ENCODE measurements at regions not wholly inside any gene's neighbourhood (a gene's known extent, or its start where the extent isn't known, plus 50 kb on each side); places are given as distances from the start of the nearest gene placed in this dataset.

- Mint-ChIP-seq H3K4me3 (no peak overlapping the region), H3K27ac (no peak overlapping the region), H3K4me1 (ENCODE audit: unreplicated experiment) (no peaks in the 10 kb centered on the region), H3K36me3 (no peaks in the 10 kb centered on the region), H3K9me3 (no peaks in the 10 kb centered on the region), H3K27me3 (no peaks in the 10 kb centered on the region)
- TF ChIP-seq CTCF (conservative IDR thresholded peaks at IDR 0.05): no peak
- DNase-seq (ENCODE audit: extremely low spot score, unreplicated experiment): no peak
Observed at GRCh38 chr6:71454056-71454455, 165.4 kb downstream of the OGFRL1 start.

- Mint-ChIP-seq H3K4me1 (ENCODE audit: unreplicated experiment) (no peaks in the 10 kb centered on the region), H3K4me3 (no peak overlapping the region), H3K36me3 (no peaks in the 10 kb centered on the region), H3K27ac (no peak overlapping the region), H3K9me3 (no peaks in the 10 kb centered on the region), H3K27me3 (no peaks in the 10 kb centered on the region)
- no peak for DNase-seq (ENCODE audit: extremely low spot score, unreplicated experiment)
- no peak for TF ChIP-seq CTCF (conservative IDR thresholded peaks at IDR 0.05)
Observed at GRCh38 chr6:71457929-71458328, 169.3 kb downstream of the OGFRL1 start.

GRCh38 chr6:71459162-71459561 lies 170.6 kb downstream of the OGFRL1 start:
- no peaks in the 10 kb centered on the region for H3K36me3 Mint-ChIP-seq
- H3K27ac Mint-ChIP-seq: no peak overlapping the region
- DNase-seq (ENCODE audit: extremely low spot score, unreplicated experiment): no peak
- H3K9me3 Mint-ChIP-seq: no peaks in the 10 kb centered on the region
- no peak overlapping the region for H3K4me3 Mint-ChIP-seq
- H3K4me1 Mint-ChIP-seq (ENCODE audit: unreplicated experiment): no peaks in the 10 kb centered on the region
- TF ChIP-seq CTCF (conservative IDR thresholded peaks at IDR 0.05): no peak
- no peaks in the 10 kb centered on the region for H3K27me3 Mint-ChIP-seq

- Mint-ChIP-seq H3K27ac (no peak overlapping the region), H3K27me3 (no peaks in the 10 kb centered on the region), H3K9me3 (peaks cover 6% of the 10 kb centered on the region), H3K4me3 (no peak overlapping the region), H3K36me3 (no peaks in the 10 kb centered on the region), H3K4me1 (ENCODE audit: unreplicated experiment) (no peaks in the 10 kb centered on the region)
- no peak for TF ChIP-seq CTCF (conservative IDR thresholded peaks at IDR 0.05)
- no peak for DNase-seq (ENCODE audit: extremely low spot score, unreplicated experiment)
Observed at GRCh38 chr6:71460933-71461332, 172.3 kb downstream of the OGFRL1 start.

- Mint-ChIP-seq H3K27me3 (no peaks in the 10 kb centered on the region), H3K27ac (no peak overlapping the region), H3K4me1 (ENCODE audit: unreplicated experiment) (no peaks in the 10 kb centered on the region), H3K36me3 (no peaks in the 10 kb centered on the region), H3K4me3 (no peak overlapping the region), H3K9me3 (peaks cover 11% of the 10 kb centered on the region)
- no peak for TF ChIP-seq CTCF (conservative IDR thresholded peaks at IDR 0.05)
- DNase-seq (ENCODE audit: extremely low spot score, unreplicated experiment): no peak
Observed at GRCh38 chr6:71463061-71463460, 174.4 kb downstream of the OGFRL1 start.

- Mint-ChIP-seq H3K9me3 (peaks cover 11% of the 10 kb centered on the region), H3K27me3 (no peaks in the 10 kb centered on the region)
Observed at GRCh38 chr6:71465096-71465495, 176.5 kb downstream of the OGFRL1 start.

More at GRCh38 chr6:71465096-71465495, 176.5 kb downstream of the OGFRL1 start:
- Mint-ChIP-seq H3K36me3 (no peaks in the 10 kb centered on the region), H3K4me1 (ENCODE audit: unreplicated experiment) (no peaks in the 10 kb centered on the region), H3K27ac (no peak overlapping the region), H3K4me3 (no peak overlapping the region)
- no peak for TF ChIP-seq CTCF (conservative IDR thresholded peaks at IDR 0.05)
- DNase-seq (ENCODE audit: extremely low spot score, unreplicated experiment): no peak

All from type B pancreatic cell (in vitro differentiated cells).